Activated CD4-positive, alpha-beta memory T cell treated with anti-CD3 and anti-CD28 coated beads for 36 hours (primary cell): ENCODE measurements at regions not wholly inside any gene's neighbourhood (a gene's known extent, or its start where the extent isn't known, plus 50 kb on each side); places are given as distances from the start of the nearest gene placed in this dataset.
"Not testable (repeated sequence)": the region's sequence is repeated elsewhere in the genome, so short reads cannot be mapped to it uniquely, and the experiment has no call there.

ENCODE experiments used
- CTCF ChIA-PET: fragments of 350-600 bp; sonication (Branson Sonifier 250); formaldehyde crosslinking; loops from one replicate; lab custom pipeline; 2021; ENCODE audit warnings: antibody characterized with exemption, inconsistent platforms; lab: Charles Lee
- POLR2A ChIA-PET: fragments of 350-600 bp; sonication (Branson Sonifier 250); formaldehyde crosslinking; loops from one replicate; lab custom pipeline; 2021; ENCODE audit warnings: antibody characterized with exemption; lab: Charles Lee
- DNase-seq: peaks from one replicate; pipeline ENCODE4 v3.0.0-alpha.2; 2020
- H3K27ac Mint-ChIP-seq: one replicate; pipeline ENCODE4 v1.8.0; 2021; ENCODE audit warnings: mixed read lengths
- H3K27me3 Mint-ChIP-seq: one replicate; pipeline ENCODE4 v1.8.0; 2021; ENCODE audit warnings: mixed read lengths
- H3K36me3 Mint-ChIP-seq: one replicate; pipeline ENCODE4 v1.8.0; 2021; ENCODE audit warnings: mixed read lengths
- H3K4me1 Mint-ChIP-seq: one replicate; pipeline ENCODE4 v1.8.0; 2021; ENCODE audit warnings: low read depth, mixed read lengths
- H3K4me3 Mint-ChIP-seq: one replicate; pipeline ENCODE4 v1.8.0; 2021; ENCODE audit warnings: mild to moderate bottlenecking, mixed read lengths
- H3K9me3 Mint-ChIP-seq: one replicate; pipeline ENCODE4 v1.8.0; 2021; ENCODE audit warnings: mixed read lengths
- intact Hi-C: fragments of 100-400 bp; cut with micrococcal nuclease; formaldehyde crosslinking; loops from one replicate; pipeline ENCODE4 v1.15.1; 2023

- Mint-ChIP-seq H3K27me3 (no peaks in the 10 kb centered on the region), H3K27ac (no peak overlapping the region), H3K36me3 (no peaks in the 10 kb centered on the region), H3K9me3 (no peaks in the 10 kb centered on the region), H3K4me3 (no peak overlapping the region), H3K4me1 (no peaks in the 10 kb centered on the region)
- intact Hi-C loops, result no loop called here
- no peak for DNase-seq
- ChIA-PET CTCF (no interaction called here), POLR2A (no interaction called here)
Measured at GRCh38 chr2:149766339-149766738, 178.8 kb upstream of the MMADHC start.

- DNase-seq, result no peak
- ChIA-PET POLR2A (no interaction called here), CTCF (no interaction called here)
- no peaks in the 10 kb centered on the region for H3K27me3 Mint-ChIP-seq
- H3K27ac Mint-ChIP-seq, result no peak overlapping the region
- intact Hi-C loops, result no loop called here
- H3K36me3 Mint-ChIP-seq, result no peaks in the 10 kb centered on the region
- H3K9me3 Mint-ChIP-seq, result peaks cover 2% of the 10 kb centered on the region
- no peaks in the 10 kb centered on the region for H3K4me1 Mint-ChIP-seq
- no peak overlapping the region for H3K4me3 Mint-ChIP-seq
Measured at GRCh38 chr2:149765636-149766035, 178.1 kb upstream of the MMADHC start.

- DNase-seq, result no peak
- H3K36me3 Mint-ChIP-seq, result no peaks in the 10 kb centered on the region
- POLR2A ChIA-PET, result no interaction called here
- H3K9me3 Mint-ChIP-seq, result peaks cover 3% of the 10 kb centered on the region
- no peak overlapping the region for H3K4me3 Mint-ChIP-seq
- H3K27me3 Mint-ChIP-seq, result no peaks in the 10 kb centered on the region
- intact Hi-C loops, result no loop called here
- no peak overlapping the region for H3K27ac Mint-ChIP-seq
- CTCF ChIA-PET, result no interaction called here
- no peaks in the 10 kb centered on the region for H3K4me1 Mint-ChIP-seq
Measured at GRCh38 chr2:149765003-149765402, 177.4 kb upstream of the MMADHC start.

- intact Hi-C loops, result no loop called here
- no peaks in the 10 kb centered on the region for H3K27me3 Mint-ChIP-seq
- ChIA-PET POLR2A (no interaction called here), CTCF (no interaction called here)
- no peak overlapping the region for H3K4me3 Mint-ChIP-seq
- peaks cover 11% of the 10 kb centered on the region for H3K9me3 Mint-ChIP-seq
- H3K27ac Mint-ChIP-seq, result no peak overlapping the region
- no peaks in the 10 kb centered on the region for H3K36me3 Mint-ChIP-seq
- H3K4me1 Mint-ChIP-seq, result no peaks in the 10 kb centered on the region
- no peak for DNase-seq
Measured at GRCh38 chr2:149763358-149763757, 175.8 kb upstream of the MMADHC start.

GRCh38 chr2:149761611-149762010, 174.0 kb upstream of the MMADHC start:
- Mint-ChIP-seq H3K4me3 (no peak overlapping the region), H3K27ac (no peak overlapping the region), H3K36me3 (no peaks in the 10 kb centered on the region), H3K9me3 (peaks cover 11% of the 10 kb centered on the region), H3K27me3 (no peaks in the 10 kb centered on the region), H3K4me1 (no peaks in the 10 kb centered on the region)
- no peak for DNase-seq
- CTCF ChIA-PET, result no interaction called here
- POLR2A ChIA-PET, result no interaction called here
- intact Hi-C loops, result no loop called here

GRCh38 chr2:149759382-149759781, 171.8 kb upstream of the MMADHC start:
- POLR2A ChIA-PET, H3K4me1 Mint-ChIP-seq, intact Hi-C loops, H3K36me3 Mint-ChIP-seq, H3K27me3 Mint-ChIP-seq, H3K4me3 Mint-ChIP-seq, H3K27ac Mint-ChIP-seq, DNase-seq, CTCF ChIA-PET: not testable (repeated sequence)
- H3K9me3 Mint-ChIP-seq, result peaks cover 25% of the 10 kb centered on the region

- POLR2A ChIA-PET, H3K36me3 Mint-ChIP-seq, DNase-seq, H3K27me3 Mint-ChIP-seq, intact Hi-C loops, H3K4me3 Mint-ChIP-seq, H3K27ac Mint-ChIP-seq, H3K4me1 Mint-ChIP-seq: not testable (repeated sequence)
- peaks cover 27% of the 10 kb centered on the region for H3K9me3 Mint-ChIP-seq
- CTCF ChIA-PET, result interaction anchor here (0.7 kb wide), 1 partner anchor 264 kb away, joined by 3 read pairs; no protein-coding TSS in a partner anchor
Measured at GRCh38 chr2:149754722-149755121, 167.1 kb upstream of the MMADHC start.

GRCh38 chr2:149747456-149747855, 159.9 kb upstream of the MMADHC start:
- H3K4me1 Mint-ChIP-seq, result no peaks in the 10 kb centered on the region
- no peak overlapping the region for H3K4me3 Mint-ChIP-seq
- H3K9me3 Mint-ChIP-seq, result no peaks in the 10 kb centered on the region
- intact Hi-C loops, result no loop called here
- no peaks in the 10 kb centered on the region for H3K36me3 Mint-ChIP-seq
- H3K27me3 Mint-ChIP-seq, result no peaks in the 10 kb centered on the region
- no peak for DNase-seq
- ChIA-PET POLR2A (no interaction called here), CTCF (no interaction called here)
- H3K27ac Mint-ChIP-seq, result no peak overlapping the region

- intact Hi-C loops, result no loop called here
- Mint-ChIP-seq H3K9me3 (no peaks in the 10 kb centered on the region), H3K4me1 (no peaks in the 10 kb centered on the region), H3K27me3 (no peaks in the 10 kb centered on the region), H3K27ac (no peak overlapping the region), H3K36me3 (no peaks in the 10 kb centered on the region), H3K4me3 (no peak overlapping the region)
- CTCF ChIA-PET, result interaction anchor here (0.7 kb wide), 1 partner anchor 109 kb away, joined by 4 read pairs; no protein-coding TSS in a partner anchor
- POLR2A ChIA-PET, result no interaction called here
- no peak for DNase-seq
Measured at GRCh38 chr2:149745396-149746230, 158.0 kb upstream of the MMADHC start.

- H3K36me3 Mint-ChIP-seq, result no peaks in the 10 kb centered on the region
- H3K4me3 Mint-ChIP-seq, result no peak overlapping the region
- no peak overlapping the region for H3K27ac Mint-ChIP-seq
- intact Hi-C loops, result no loop called here
- POLR2A ChIA-PET, result no interaction called here
- no peaks in the 10 kb centered on the region for H3K9me3 Mint-ChIP-seq
- DNase-seq, result no peak
- CTCF ChIA-PET, result no interaction called here
- H3K4me1 Mint-ChIP-seq, result no peaks in the 10 kb centered on the region
- H3K27me3 Mint-ChIP-seq, result no peaks in the 10 kb centered on the region
Measured at GRCh38 chr2:149744865-149745264, 157.3 kb upstream of the MMADHC start.

GRCh38 chr2:149743842-149744448, 156.4 kb upstream of the MMADHC start:
- Mint-ChIP-seq H3K4me1 (no peaks in the 10 kb centered on the region), H3K36me3 (no peaks in the 10 kb centered on the region), H3K27ac (no peak overlapping the region), H3K27me3 (no peaks in the 10 kb centered on the region), H3K9me3 (no peaks in the 10 kb centered on the region), H3K4me3 (no peak overlapping the region)
- DNase-seq, result no peak
- intact Hi-C loops, result no loop called here
- CTCF ChIA-PET, result no interaction called here
- POLR2A ChIA-PET, result no interaction called here

GRCh38 chr2:149741646-149742045, 154.1 kb upstream of the MMADHC start:
- Mint-ChIP-seq H3K9me3 (no peaks in the 10 kb centered on the region), H3K4me3 (no peak overlapping the region), H3K36me3 (no peaks in the 10 kb centered on the region), H3K27me3 (peaks cover 2% of the 10 kb centered on the region), H3K4me1 (no peaks in the 10 kb centered on the region), H3K27ac (no peak overlapping the region)
- ChIA-PET POLR2A (no interaction called here), CTCF (no interaction called here)
- intact Hi-C loops, result no loop called here
- no peak for DNase-seq

GRCh38 chr2:149740490-149740889, 152.9 kb upstream of the MMADHC start:
- POLR2A ChIA-PET, result no interaction called here
- Mint-ChIP-seq H3K4me3 (no peak overlapping the region), H3K36me3 (no peaks in the 10 kb centered on the region), H3K9me3 (no peaks in the 10 kb centered on the region), H3K27ac (no peak overlapping the region), H3K4me1 (no peaks in the 10 kb centered on the region), H3K27me3 (peaks cover 3% of the 10 kb centered on the region)
- DNase-seq, result no peak
- CTCF ChIA-PET, result no interaction called here
- intact Hi-C loops, result no loop called here
